Sigmoid colon (tissue), 6 donors: ENCODE measurements at regions not wholly inside any gene's neighbourhood (a gene's known extent, or its start where the extent isn't known, plus 50 kb on each side); places are given as distances from the start of the nearest gene placed in this dataset.

Experiments used
- DNase-seq: peaks from one replicate; pipeline ENCODE4 v3.0.0-alpha.2; 2019
- H3K27ac ChIP-seq, 4 donors: fragments of 200-600 bp; sonication (generic); one replicate each; pipeline ENCODE4 v1.5.1; 2016 to 2019; ENCODE audit warnings: mild to moderate bottlenecking in 1 of 4
- H3K27me3 ChIP-seq, 3 donors: fragments of 200-600 bp; sonication (generic); one replicate each; pipeline ENCODE4 v1.5.1; 2019; ENCODE audit warnings: mild to moderate bottlenecking in 1 of 3
- H3K36me3 ChIP-seq, 4 donors: fragments of 200-600 bp; sonication (generic); one replicate each; pipeline ENCODE4 v1.5.1; 2016 to 2019
- H3K4me1 ChIP-seq, 4 donors: fragments of 200-600 bp; sonication (generic); one replicate each; pipeline ENCODE4 v1.5.1; 2017 to 2019
- H3K4me3 ChIP-seq, 4 donors: fragments of 200-600 bp; sonication (generic); one replicate each; pipeline ENCODE4 v1.5.1; 2017 to 2019; ENCODE audit warnings: mild to moderate bottlenecking in 2 of 4, moderate library complexity in 1 of 4
- H3K9me3 ChIP-seq, 4 donors: fragments of 200-600 bp in 3 of 4; sonication (generic) in 3 of 4; one replicate each; pipeline versions ENCODE4 v1.5.1 to v1.6.1; 2013 to 2019
- EP300 ChIP-seq, 4 donors: sonication (generic); formaldehyde crosslinking; IDR thresholded peaks; one replicate each; pipeline ENCODE4 v1.6.1; 2017; ENCODE audit warnings: antibody characterized with exemption in 4 of 4
- POLR2A ChIP-seq, 2 donors: fragments of 450-650 bp; IDR thresholded peaks; one replicate each; pipeline ENCODE4 v1.6.1; 2016; ENCODE audit warnings: antibody characterized with exemption in 2 of 2, mild to moderate bottlenecking in 2 of 2, moderate library complexity in 2 of 2
- POLR2AphosphoS5 ChIP-seq, 4 donors: sonication (generic); formaldehyde crosslinking; IDR thresholded peaks; one replicate each; pipeline ENCODE4 v1.6.1; 2017; ENCODE audit warnings: antibody characterized with exemption in 4 of 4
- WGBS, 2 donors: extraction: QIAGEN DNeasy Blood & Tissue Kit; methylation state at CpG; one replicate each; pipeline ENCODE4 v1.1.7; 2013; 5-methylcytosine and 5-hydroxymethylcytosine counted together
- intact Hi-C: fragments of 100-400 bp; cut with DNase I; formaldehyde crosslinking; loops from one replicate; pipeline ENCODE4 v1.15.1; 2023
- TF ChIP-seq, protein P1 (sequence below), 4 experiments: fragments of 450-650 bp in 3 of 4; fragments of 200-600 bp in 1 of 4; IDR thresholded peaks; one replicate each; pipeline ENCODE4 v1.5.1; 2016 to 2019; ENCODE audit warnings: antibody characterized with exemption in 4 of 4, mild to moderate bottlenecking in 3 of 4, moderate library complexity in 2 of 4
- donor health status: healthy with polysubstance abuse.
- donor health status: healthy.

DNA sequence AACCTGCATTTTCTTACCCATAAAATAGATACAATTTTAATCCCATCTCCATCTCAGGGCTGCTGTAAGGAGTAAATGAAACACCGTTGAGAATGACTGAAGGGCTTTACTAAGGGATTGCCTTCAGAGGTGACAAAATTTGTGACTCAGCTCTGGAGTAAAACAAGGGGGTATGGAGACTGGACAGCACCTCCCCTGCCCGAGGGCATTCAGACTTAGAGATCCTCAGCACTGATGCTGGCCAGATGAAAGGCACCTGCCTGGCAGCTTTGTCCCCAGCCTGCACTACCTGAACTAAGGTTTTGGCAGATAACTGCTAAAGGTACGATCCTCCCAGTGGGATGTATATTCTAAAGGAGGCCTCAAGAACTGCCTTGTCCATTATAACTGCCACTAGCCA lies 84.7 kb upstream of the CALM2 start:
- DNase-seq, result no peak
- no peak overlapping the region for H3K27ac ChIP-seq
- H3K4me1 ChIP-seq, result peaks cover 0 to 8% (median 0%) of the 10 kb centered on the region in 4 donors
- no peaks in the 10 kb centered on the region for H3K27me3 ChIP-seq
- WGBS, 2 donors, result 86 to 92% methylated on average over 3 of the region's 3 CpGs
- H3K36me3 ChIP-seq, result no peaks in the 10 kb centered on the region
- no peaks in the 10 kb centered on the region for H3K9me3 ChIP-seq
- intact Hi-C loops, result no loop called here
- no peak overlapping the region for H3K4me3 ChIP-seq
- TF ChIP-seq POLR2AphosphoS5 (IDR thresholded peaks at IDR 0.05) (no peak), EP300 (IDR thresholded peaks at IDR 0.05) (no peak), POLR2A (IDR thresholded peaks at IDR 0.05) (no peak)
- TF ChIP-seq, protein P1, sequence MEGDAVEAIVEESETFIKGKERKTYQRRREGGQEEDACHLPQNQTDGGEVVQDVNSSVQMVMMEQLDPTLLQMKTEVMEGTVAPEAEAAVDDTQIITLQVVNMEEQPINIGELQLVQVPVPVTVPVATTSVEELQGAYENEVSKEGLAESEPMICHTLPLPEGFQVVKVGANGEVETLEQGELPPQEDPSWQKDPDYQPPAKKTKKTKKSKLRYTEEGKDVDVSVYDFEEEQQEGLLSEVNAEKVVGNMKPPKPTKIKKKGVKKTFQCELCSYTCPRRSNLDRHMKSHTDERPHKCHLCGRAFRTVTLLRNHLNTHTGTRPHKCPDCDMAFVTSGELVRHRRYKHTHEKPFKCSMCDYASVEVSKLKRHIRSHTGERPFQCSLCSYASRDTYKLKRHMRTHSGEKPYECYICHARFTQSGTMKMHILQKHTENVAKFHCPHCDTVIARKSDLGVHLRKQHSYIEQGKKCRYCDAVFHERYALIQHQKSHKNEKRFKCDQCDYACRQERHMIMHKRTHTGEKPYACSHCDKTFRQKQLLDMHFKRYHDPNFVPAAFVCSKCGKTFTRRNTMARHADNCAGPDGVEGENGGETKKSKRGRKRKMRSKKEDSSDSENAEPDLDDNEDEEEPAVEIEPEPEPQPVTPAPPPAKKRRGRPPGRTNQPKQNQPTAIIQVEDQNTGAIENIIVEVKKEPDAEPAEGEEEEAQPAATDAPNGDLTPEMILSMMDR (IDR thresholded peaks at IDR 0.05), result no peak

DNA sequence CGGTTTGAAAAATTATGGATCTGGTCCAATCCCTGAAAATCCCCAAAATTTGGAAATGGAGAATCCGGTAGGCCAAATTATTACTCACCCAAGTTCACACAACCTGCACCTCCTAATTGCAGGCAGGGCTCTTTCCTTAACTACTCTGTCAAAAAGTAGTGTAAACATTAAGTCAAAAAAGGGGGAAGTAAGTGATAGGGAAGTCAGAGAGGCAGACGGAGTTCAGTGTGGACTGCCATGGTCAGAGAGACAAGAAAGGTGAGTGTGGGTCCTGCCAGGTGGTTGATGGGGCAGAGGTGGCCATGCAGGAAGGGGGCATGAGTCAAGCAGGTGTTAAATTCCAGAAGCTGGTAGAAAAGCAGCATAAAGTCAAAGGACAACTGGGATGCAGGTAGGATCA lies 83.5 kb upstream of the CALM2 start:
- H3K36me3 ChIP-seq, result no peaks in the 10 kb centered on the region
- TF ChIP-seq, protein P1 (IDR thresholded peaks at IDR 0.05), result no peak
- TF ChIP-seq EP300 (IDR thresholded peaks at IDR 0.05) (no peak), POLR2AphosphoS5 (IDR thresholded peaks at IDR 0.05) (no peak), POLR2A (IDR thresholded peaks at IDR 0.05) (no peak)
- WGBS, 2 donors, result 27 to 62% methylated on average over 3 of the region's 3 CpGs
- no peaks in the 10 kb centered on the region for H3K27me3 ChIP-seq
- no peak for DNase-seq
- H3K9me3 ChIP-seq, result no peaks in the 10 kb centered on the region
- H3K4me1 ChIP-seq, result peaks cover 0 to 2% (median 0%) of the 10 kb centered on the region in 4 donors
- H3K27ac ChIP-seq, result no peak overlapping the region
- intact Hi-C loops, result no loop called here
- no peak overlapping the region for H3K4me3 ChIP-seq

DNA sequence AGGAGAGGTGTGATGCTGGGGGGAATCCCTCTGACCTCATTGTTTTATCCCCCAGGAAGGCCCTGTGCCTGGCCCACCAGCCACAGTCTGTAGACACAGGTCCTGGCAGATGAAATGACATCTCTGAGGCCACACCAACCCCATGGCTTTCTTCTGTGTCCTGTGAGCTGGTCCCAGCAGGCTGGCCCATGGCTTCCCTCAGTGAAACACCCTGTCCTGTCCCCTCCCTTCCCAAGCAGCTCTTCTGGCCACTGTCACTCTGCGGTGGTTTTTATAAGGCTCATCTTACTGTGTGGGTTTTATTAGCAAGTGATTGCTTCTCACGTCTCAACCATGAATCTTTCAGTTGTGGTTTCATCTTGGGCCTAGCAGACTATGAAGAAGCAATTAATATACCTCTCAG lies 81.6 kb upstream of the CALM2 start:
- Histone ChIP-seq H3K4me3 (no peak overlapping the region), H3K4me1 (no peaks in the 10 kb centered on the region), H3K36me3 (no peaks in the 10 kb centered on the region), H3K9me3 (no peaks in the 10 kb centered on the region), H3K27ac (no peak overlapping the region), H3K27me3 (no peaks in the 10 kb centered on the region)
- TF ChIP-seq POLR2AphosphoS5 (IDR thresholded peaks at IDR 0.05), result no peak
- TF ChIP-seq, protein P1 (IDR thresholded peaks at IDR 0.05), result no peak
- TF ChIP-seq POLR2A (IDR thresholded peaks at IDR 0.05), result no peak
- no peak for TF ChIP-seq EP300 (IDR thresholded peaks at IDR 0.05)
- DNase-seq, result no peak
- intact Hi-C loops, result no loop called here
- WGBS, 2 donors, result 60 to 87% methylated on average over 2 of the region's 2 CpGs

DNA sequence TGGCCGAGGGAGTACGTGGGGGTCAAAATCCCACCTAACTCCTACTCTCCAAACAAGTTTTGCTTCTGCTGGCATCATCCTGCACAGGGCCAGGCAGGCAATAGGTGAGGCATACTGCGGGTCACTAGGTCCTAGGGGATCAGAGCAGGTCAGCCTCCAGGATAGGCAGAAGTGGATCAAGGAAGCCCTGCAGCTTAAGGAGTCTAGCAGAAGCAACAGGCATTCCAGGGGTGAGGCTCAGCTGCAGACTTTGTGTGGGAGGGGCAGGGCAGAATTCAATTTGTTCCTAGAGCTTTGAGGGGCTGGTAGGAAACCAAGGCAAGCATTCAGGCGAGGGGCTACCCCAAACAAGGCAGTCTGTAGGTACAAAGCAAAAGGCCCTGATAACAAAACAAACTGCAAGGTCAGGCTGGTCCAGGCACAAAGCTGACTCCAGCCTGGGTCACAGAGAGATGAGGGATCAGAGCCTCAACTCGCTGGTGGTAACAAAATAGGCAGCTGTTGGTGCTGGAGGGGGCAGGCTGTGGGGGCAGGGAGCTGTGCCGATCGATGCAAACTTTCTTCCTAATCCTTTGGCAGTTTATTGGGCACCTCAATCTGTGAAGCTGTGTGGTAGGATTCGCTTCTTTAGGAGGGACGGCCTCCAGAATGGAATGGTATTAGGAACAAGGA lies 80.2 kb upstream of the CALM2 start:
- DNase-seq, result no peak
- Histone ChIP-seq H3K9me3 (no peaks in the 10 kb centered on the region), H3K27me3 (no peaks in the 10 kb centered on the region), H3K4me3 (no peak overlapping the region), H3K36me3 (no peaks in the 10 kb centered on the region), H3K4me1 (no peaks in the 10 kb centered on the region), H3K27ac (no peak overlapping the region)
- intact Hi-C loops, result no loop called here
- TF ChIP-seq POLR2AphosphoS5 (IDR thresholded peaks at IDR 0.05) (no peak), POLR2A (IDR thresholded peaks at IDR 0.05) (no peak), EP300 (IDR thresholded peaks at IDR 0.05) (no peak)
- TF ChIP-seq, protein P1 (IDR thresholded peaks at IDR 0.05), result no peak
- 89 to 92% methylated on average over 9 of the region's 9 CpGs for WGBS, 2 donors

DNA sequence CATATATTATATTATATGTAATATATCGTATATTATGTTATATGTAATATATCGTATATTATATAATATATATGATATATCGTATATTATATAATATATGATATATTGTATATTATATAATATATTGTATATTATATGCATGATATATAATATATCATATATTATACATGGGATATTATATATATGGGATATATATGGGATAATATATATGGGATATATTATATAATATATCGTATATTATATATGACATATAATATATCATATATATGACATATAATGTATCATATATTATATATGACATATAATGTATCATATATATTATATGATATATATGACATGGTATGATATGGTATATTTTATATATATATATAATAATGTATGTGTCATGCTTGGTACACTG lies 79.5 kb upstream of the CALM2 start:
- Histone ChIP-seq H3K4me3 (no peak overlapping the region), H3K27me3 (no peaks in the 10 kb centered on the region), H3K36me3 (no peaks in the 10 kb centered on the region), H3K4me1 (no peaks in the 10 kb centered on the region), H3K27ac (no peak overlapping the region), H3K9me3 (no peaks in the 10 kb centered on the region)
- 80 to 83% methylated on average over 4 of the region's 4 CpGs for WGBS, 2 donors
- no peak for DNase-seq
- intact Hi-C loops, result no loop called here
- TF ChIP-seq EP300 (IDR thresholded peaks at IDR 0.05), result no peak
